ENCODE measurements at regions not wholly inside any gene's neighbourhood (a gene's known extent, or its start where the extent isn't known, plus 50 kb on each side); places are given as distances from the start of the nearest gene placed in this dataset.

DNA sequence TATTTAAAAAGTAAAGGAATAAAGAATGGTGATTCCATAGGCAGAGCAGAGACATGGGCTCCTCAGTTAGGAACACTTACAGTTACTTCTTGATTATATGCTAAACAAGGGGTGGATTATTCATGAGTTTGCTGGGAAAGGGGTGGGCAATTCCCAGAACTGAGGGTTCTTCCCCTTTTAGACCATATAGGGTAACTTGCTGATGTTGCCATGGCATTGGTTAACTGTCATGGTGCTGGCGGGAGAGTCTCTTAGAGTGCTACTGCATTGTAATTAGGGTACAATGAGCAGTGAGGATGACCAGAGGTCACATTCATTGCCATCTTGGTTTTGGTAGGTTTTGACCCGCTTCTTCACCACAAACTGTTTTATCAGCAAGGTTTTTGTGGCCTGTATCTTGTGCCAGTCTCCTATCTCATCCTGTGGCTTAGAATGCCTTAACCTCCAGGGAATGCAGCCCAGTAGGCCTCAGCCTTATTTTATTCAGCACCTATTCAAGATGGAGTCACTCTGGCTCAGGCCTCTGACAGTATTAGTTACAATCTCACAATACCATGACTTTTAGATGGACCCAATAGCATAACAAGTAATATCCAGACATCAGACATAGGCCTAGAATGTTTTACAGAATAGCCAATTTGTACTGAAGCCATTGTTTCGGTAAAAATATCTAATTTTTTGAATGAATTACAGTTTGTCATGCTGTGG is 106.8 kb downstream of the ZBTB18 start:
- DNase-seq: no peak

DNA sequence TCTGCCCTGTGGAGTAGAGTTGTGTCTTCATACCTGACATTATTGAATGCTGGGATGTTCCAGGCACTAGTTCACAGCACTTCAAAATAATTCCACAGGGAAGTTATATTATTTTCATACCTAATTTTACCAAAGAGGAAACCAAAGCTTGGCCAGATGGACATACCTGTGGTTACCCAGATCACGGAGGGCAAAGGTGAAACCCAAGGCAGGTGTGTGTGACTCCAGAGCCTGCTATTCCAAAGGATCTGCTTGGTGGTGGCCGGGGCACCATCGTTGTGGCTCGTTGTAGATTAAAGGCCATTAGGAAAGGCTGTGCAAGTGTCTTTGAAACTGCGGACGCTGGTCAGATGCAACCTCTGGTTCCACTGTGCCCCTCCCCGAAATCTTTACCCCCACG is 108.6 kb downstream of the ZBTB18 start:
- DNase-seq: no peak

DNA sequence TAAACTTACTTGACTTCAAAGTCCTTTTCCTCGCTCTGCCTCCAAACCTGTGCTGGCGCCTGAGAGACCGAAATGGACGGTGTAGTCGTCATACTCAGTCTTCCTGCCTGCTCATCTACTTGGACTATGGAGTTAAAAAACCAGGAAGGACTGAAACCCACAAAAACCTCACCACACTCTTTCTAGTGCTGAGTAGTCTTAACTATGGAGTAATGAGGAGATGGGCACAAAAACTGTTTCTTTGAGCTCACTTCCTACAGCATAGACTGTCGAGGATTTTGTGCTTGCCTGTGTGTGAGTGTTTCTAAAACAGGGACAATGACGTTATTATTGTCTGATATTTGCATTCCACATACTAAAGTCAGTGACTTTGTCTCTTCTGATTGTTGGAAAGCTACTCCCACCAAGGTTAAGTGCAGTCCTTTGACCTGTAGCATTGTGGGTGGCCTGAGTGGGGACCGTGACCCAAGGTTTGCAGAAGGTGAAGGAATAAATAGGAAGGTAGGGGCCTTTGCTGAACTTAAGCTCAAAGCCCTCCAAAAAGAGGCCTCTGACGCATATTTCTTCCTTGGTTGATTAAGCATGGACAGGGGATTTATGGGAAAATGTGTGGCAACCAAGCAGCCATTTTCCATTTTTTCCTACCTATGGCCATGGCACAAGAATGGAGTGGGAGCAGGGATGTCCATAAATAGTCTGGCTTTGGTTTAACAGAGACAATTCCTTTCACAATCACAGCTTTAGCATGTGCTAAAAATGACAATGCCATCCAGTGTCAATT is 109.6 kb downstream of the ZBTB18 start:
- DNase-seq: no peak

DNA sequence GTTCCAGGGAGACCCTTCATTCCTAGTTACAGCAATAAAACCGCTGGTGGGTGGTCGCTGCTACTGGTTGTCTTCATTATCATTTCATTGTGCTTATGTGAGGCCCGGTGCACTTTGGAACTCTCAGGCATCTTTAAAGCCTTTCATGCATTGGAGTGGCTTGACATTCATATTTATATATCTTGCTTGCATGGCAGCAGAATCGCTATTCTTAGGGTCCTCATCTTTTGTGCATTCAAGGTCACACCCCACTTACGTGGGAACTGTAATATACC is 110.1 kb downstream of the ZBTB18 start:
- DNase-seq: no peak

DNA sequence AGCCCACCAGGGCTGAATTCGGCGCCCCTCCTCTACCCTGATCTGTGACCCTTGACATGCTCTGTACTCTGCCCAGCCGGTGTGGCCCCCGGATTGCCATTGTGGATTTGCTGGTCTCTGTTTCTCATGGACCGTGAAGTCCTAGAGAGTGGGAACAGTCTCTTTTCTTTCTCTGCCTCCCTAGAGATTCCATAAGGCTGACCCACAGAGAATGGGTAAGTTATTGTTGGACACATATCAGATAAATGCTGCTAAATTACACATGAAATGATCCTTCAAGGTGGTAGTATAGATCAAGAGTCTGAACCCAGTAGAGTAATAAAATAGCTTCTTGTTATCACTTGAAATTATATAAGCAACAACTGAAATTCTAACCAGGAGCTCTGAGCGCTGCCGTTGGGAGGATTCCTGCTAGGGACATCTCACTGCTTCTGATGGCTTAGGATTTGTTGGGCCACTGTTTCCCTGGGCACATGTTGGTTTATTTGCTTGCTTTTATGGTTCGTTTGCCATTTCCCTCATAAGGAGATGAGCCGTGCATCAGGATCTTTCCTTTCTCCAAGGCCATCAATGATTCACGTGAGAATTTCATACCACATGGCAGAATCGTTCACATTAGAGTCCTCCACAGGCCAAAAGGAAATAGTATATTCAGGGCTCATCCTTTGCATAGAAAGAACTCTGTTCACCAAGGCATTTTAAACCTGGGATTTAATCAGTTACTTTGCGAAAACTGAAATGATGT is 111.9 kb downstream of the ZBTB18 start:
- DNase-seq: no peak

DNA sequence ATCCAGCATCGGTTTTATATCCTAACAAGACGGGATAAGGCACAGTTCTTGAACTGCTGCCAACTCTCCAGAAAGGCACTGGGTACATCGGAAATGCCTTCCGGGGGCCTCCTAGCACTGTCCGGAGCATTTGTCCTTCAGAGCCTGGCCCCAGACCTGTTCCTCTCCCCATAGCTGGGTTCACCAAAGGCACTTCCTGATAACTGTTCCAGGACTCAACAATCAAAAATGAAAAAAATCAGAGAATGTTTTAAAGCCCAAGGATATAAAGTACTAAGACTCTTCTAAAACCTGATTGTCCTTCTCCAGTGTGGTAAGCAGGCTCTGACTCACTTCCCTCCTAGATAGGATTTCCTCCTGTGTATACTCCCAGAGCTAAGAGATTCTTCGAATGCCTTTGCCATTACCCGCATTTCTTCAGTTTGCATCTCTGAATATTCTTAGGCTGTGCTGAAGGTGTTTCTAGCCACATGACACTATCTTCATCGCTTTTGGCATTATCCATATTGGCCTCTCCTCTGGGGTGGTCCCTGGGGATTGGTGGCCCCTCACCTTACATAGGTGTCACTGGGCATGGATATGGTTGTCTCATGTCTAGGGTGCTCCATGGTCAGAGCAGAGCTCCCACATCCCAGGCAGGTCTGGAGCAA is 112.9 kb downstream of the ZBTB18 start:
- no peak for DNase-seq

DNA sequence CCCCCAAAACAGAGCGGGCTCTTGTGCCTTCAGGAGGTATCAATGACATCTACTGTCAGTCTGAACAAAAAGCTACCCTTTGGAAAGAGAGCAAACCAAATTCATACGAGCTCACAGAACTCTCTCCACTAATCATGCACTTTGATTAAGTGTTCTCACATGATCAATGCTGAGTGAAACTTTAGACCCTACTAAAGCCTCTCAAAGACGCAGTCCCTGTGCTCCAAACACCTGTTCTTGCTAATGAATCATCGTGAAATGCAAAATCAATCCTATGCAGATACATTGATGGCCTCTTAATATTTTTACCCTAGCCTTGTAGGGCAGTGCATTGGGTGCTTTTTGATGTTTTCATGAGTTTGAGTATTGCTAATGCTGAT is 113.4 kb downstream of the ZBTB18 start:
- DNase-seq: no peak

DNA sequence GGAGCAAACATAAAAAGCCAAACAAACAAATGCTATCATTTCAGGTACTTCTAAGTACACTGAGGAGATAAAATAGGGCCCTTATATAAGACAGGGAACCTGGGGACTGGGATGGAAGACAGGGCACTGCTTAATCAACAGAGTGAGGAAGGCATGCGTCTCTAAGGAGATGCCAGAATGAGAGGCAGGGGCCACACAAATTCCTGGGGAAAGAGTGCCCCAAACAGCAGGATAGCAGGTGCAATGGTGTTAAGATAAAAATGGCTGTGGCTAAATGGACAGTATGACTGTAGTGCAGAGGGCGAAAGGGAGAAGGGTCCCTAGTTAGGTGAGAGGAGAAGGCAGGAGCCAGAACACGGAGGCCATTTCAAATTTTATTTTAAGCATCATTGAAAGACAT is 113.9 kb downstream of the ZBTB18 start:
- DNase-seq: no peak

DNA sequence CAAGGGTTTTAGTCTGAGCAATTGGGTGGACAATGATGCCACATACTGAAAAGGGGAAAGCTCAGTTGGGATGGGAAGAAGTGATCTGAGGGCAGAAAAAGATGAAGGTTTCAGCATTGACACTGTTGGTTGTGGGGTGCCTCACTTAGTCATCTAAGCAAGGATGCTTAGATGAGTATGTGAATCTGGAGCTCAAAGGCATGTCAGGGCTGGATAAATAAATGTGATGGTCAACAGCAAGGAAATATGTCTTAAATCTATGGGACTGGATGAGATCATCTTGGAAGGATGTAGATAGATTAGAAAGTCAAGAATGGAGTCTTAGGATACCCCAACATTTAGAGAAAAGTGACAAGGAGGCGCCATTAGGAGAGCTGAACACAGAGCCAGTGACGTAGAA is 114.6 kb downstream of the ZBTB18 start:
- DNase-seq: no peak

DNA sequence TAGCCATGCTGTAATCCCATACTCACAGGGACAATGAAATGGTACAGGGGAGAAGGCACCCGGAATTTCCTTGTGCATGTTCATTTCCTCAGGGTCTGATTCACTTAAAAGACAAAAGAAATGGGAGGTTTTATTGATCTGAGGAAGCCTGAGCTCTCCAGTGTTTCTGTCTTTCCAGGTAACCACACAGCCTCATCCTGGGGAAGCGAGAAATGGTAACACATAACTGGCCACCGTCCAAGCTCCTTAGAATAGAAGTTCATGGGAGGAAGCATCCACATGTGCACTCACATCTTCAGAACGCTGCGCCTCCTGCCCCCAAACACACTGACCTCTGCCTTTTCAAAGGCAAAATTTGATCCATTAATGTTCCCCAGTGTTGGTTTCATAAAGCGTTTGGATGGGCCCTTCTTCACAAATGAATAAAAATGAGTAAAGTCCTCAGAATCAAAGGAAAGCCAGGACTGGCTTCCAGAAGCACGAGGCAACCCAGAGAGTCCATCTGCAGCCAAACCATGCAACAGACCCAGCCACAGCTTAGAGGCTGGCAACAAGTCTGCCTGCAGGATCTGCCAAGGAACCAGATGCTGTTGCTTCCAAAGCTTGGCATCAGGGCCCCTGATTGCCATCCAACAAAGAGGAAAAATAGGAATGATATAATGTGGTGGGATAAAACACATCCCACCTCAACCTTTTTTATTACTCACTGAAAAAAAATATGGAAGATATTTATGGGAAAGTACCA is 120.3 kb downstream of the ZBTB18 start:
- no peak for DNase-seq

DNA sequence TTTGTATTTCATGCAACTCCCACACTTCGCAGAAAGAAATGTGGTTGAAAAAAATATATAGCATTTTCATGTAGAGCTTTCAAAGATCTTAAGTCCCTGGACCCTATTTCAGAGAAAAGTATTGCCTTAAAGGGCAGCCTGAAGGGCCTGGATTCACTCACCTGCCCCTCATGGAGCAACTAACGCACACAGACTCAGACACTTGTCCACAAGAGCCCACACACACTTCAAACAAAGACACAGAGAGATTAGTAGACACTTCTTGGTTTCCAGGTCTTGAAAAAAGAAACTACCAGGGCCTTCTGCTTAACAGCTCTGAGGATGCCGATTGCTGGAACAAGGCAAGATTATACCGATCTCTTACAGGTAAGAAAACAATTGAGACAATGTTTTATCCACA is 122.2 kb downstream of the ZBTB18 start:
- DNase-seq: no peak

DNA sequence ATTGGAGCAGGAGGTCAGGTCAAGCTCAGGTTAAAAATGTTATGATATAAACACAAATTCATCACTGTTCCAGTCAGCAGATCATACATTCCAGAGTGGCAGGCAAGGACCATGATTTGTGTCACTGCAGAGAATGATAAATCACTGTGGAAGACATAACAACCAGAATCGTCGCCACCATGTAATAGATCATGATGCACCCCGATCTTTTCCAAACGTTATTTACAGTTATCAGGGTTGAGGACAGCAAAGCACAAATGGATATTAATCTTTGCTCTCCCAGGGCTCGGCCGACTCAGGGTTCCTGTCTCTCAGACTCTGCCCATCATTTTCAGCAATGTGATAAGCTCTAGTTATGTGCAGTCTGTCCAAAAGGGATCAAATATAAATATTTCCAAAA is 122.7 kb downstream of the ZBTB18 start:
- no peak for DNase-seq

DNA sequence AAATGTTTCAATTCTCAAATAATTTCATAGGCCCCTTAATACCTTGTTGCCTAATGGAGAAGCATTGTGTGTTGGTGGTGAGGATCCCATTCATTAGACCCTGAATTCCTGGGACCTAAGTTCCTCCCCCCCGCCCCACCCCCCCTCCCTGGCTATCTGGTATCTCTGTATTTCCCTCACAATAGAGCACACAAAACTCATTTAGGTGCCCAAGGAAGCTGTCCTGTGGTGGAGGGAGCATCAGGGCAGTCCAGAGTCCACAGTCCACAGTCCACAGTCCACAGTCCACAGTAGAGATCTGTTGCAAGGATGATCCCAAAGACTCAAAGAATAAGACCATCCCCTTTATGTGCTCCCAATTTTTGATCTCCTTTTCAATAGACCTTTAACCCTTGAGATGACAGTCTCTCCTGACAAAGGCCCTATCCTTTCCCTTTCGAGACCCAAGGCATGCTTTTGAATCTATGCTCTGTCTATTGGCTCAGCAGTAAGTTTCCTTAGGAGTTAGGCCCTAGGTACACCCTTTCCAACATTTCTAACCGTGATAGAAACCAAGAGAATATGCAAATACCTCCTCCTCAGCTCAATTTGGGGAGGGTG is 123.9 kb downstream of the ZBTB18 start:
- no peak for DNase-seq

DNA sequence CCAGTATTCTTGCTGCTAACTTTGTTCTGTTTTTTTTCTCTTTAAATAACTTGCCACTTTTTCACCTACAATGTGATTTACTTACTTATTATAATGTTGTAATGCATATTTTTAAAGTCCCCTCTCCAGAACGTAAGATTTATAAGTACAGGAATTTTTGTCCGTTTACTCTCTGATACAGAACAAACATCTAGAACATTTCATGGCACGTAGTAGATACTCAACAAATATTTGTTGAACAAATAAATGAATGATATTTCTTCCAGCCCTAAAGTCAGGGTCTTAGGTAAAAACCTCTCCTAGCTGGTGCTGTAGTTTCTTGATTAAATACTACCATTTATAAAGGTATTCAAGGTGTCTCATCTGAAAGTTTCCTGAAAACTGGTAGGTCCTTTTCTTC is 125.1 kb downstream of the ZBTB18 start:
- DNase-seq: no peak

DNA sequence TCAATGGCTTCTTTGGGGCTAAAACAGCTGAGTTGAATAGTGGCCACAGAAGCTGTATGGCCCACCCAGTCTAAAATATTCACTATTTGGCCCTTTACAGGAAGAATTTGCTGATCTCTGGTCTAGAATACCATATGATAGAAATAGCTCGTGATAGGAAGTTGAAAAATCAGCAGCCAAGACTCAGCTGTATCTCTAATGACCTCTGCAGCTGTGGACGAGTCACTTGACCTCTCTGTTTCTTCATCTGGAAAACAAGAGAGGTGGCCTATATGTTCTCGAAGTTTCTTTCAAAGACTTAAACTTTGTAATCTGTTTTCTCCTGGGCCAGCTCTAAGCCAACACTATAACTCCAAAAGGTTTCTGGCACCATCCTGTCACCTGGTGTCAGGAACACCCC is 129.2 kb downstream of the ZBTB18 start:
- no peak for DNase-seq

DNA sequence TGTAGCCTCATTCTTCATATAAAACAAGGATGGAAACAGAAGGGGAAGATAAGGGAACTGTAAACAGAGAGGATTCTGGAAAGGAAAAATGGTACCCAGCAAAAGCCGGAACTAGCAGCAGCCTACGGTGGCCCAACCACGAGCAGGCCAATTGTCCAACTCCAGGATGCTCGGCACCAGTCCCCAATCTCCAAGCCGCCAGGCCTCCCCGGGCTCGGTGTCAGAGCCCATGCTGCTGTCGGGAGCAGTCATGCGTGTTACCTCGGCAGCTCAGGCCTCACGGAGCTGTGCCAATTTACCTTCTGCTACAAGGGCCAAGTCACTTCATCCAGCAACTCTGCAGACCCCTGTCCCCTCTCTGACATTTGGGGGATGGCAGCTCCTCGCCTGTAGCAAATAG is 130.8 kb downstream of the ZBTB18 start:
- no peak for DNase-seq

DNA sequence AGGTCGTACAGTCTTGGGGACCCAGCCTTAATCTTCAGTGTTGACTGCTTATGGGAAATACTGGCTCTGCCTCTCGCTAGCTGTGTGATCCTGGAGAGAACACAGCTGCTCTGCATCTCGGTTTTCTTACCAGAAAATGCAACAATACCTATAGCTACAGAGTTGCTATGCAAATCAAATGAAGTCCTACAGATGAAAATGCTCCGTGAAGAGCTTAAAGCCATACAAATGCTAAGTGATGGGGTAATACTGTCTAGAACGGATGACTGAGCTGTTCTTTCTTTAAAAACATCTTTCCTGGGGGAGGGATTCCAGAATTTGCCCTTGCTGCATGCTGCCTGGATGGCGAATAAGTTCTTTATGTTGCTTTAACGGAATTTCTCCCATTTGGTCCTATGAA is 132.0 kb downstream of the ZBTB18 start:
- DNase-seq: no peak

DNA sequence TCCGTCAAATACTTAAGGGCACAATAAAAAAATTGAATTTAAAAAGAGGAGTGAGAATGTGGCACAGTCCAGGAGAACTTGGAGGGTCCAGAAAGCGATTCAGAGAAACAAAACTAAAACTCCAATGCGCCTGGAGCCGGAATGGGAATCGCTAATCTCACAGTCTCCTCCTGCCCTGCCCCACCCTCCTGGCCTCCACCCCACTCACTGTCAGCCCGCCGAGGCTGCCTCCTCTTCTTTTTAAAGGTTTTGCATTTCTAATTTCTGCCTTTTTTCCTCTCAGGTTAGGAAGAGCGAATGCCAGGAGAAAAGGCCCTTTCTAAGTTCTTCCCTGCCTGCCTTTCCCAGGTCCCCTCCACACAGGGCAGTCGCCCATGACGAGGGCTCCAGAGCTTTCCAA is 135.3 kb downstream of the ZBTB18 start:
- DNase-seq: no peak

DNA sequence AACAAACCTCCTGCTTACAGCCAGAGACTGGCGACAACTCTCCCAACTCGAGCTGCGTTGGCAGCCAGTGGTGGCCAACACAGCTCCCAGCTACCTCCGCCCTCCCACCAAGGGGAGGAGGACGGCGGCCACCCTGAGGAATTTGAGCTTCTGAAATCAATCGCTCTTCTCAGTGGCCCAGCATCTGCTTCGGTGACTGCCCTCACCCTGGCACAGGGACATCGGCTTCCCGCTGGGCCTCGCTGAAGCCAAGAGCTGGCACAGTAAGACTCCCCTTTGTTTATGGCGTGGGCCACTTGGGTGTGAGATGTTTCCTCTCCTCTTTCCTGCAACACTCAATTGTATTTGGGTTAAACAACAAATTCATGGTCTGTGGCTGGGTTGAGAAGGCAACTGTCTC is 136.2 kb downstream of the ZBTB18 start:
- DNase-seq: no peak

DNA sequence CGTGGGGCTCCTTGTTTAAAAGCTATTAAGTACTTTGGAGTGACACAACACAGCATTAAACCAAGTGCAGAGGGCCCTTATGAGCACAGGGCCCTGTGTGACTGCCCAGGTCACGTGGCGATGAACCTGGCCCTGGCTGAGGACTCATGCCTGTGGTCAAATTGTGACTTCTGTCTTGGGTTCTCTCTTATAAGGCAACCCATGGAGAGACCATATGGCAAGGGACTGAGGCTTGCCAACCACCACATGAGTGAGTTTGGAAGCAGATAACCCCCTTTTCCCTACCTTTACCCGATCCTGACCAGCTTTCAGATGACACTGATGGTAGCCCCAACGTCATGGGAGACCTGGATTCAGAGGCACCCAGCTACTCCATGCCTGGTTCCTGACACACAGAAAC is 140.5 kb downstream of the ZBTB18 start:
- DNase-seq: no peak

DNA sequence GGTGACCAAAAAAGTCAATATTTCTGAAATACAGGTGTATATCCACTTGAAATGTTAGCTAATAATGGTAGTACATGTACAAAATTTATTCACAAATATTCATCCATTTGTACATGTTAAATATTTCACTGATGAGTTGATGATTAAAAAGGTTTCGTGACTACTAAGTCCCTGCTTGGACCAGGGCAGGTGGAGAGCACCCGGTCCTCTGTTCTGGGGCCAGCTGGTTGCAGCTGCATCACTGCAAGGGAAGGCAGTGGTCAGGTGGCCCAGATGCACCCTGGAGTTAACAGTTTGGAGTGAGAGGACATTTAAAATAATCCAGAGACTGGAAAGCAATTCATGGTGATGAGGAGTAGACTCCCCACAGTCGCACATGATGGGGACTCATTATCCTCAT is 141.2 kb downstream of the ZBTB18 start:
- DNase-seq: no peak

DNA sequence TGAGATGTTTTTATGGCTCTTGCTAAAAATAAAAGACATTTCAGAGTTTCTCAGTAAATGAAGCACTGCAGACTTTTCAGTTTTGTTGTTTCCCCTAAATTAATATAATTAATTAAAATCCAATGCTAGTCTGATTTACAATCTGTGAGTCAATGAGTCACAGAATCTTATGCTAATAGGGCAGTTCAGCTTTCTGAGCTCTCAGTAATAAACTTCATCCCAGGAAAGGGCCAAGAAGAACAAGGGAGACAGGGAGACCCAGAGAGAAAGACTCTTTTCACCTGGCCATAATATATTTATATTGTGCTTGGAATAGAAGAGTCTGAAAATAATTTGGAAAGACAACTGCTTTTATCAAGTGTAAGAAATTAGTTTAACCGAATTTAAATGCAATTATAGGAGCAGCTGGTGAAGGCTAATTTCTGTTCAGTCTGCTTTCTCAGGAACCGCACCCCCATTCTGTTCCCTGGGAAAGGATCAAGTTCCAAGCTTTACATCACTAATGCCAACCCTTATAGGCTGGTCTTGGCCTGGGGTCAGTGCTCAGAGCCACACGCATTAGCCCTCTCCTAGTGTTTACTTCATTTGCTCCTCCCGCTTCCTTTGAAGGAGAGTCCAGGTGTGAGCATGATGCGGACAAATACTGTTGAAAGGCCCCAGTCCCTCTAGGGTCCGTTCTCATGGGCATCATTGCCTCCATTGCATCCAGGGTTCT is 145.6 kb downstream of the ZBTB18 start:
- no peak for DNase-seq
